Activated CD4-positive, alpha-beta T cell treated with anti-CD3 and anti-CD28 coated beads, Interleukin-2, Interleukin-6, amounts not matched to agents 100 ng/mL and 50 ng/mL, durations not matched to agents 16 hours and 8 hours (primary cell): ENCODE measurements at regions not wholly inside any gene's neighbourhood (a gene's known extent, or its start where the extent isn't known, plus 50 kb on each side); places are given as distances from the start of the nearest gene placed in this dataset.
"Not testable (repeated sequence)": the region's sequence is repeated elsewhere in the genome, so short reads cannot be mapped to it uniquely, and the experiment has no call there.

ENCODE experiments used
- DNase-seq: peaks from one replicate; pipeline ENCODE4 v3.0.0-alpha.2; 2020

GRCh38 chr5:2565147-2565546 lies 186.3 kb downstream of the IRX2 start:
- DNase-seq = no peak

GRCh38 chr5:2563046-2563445 lies 188.4 kb downstream of the IRX2 start:
- DNase-seq = no peak

- no peak for DNase-seq
Observed at GRCh38 chr5:2562036-2562435, 189.4 kb downstream of the IRX2 start.

- no peak for DNase-seq
Observed at GRCh38 chr5:2560435-2560834, 191.0 kb downstream of the IRX2 start.

- DNase-seq = no peak
Observed at GRCh38 chr5:2557435-2557834, 194.0 kb downstream of the IRX2 start.

GRCh38 chr5:2556375-2556966 lies 195.0 kb downstream of the IRX2 start:
- no peak for DNase-seq

- no peak for DNase-seq
Observed at GRCh38 chr5:2553611-2554010, 197.9 kb downstream of the IRX2 start.

- DNase-seq = no peak
Observed at GRCh38 chr5:2550509-2550908, 201.0 kb downstream of the IRX2 start.

- DNase-seq = no peak
Observed at GRCh38 chr5:2549900-2550299, 201.6 kb downstream of the IRX2 start.

- DNase-seq = no peak
Observed at GRCh38 chr5:2549354-2549753, 202.1 kb downstream of the IRX2 start.

GRCh38 chr5:2546938-2547337 lies 204.5 kb downstream of the IRX2 start:
- DNase-seq = no peak

GRCh38 chr5:2544003-2544402 lies 207.5 kb downstream of the IRX2 start:
- DNase-seq = no peak

- no peak for DNase-seq
Observed at GRCh38 chr5:2542821-2543220, 208.7 kb downstream of the IRX2 start.

- no peak for DNase-seq
Observed at GRCh38 chr5:2542026-2542425, 209.5 kb downstream of the IRX2 start.

- DNase-seq = no peak
Observed at GRCh38 chr5:2538169-2538568, 213.3 kb downstream of the IRX2 start.

- no peak for DNase-seq
Observed at GRCh38 chr5:2537378-2538145, 213.9 kb downstream of the IRX2 start.

GRCh38 chr5:2536632-2537377 lies 214.7 kb downstream of the IRX2 start:
- no peak for DNase-seq

- no peak for DNase-seq
Observed at GRCh38 chr5:2534970-2535369, 216.5 kb downstream of the IRX2 start.

GRCh38 chr5:2534251-2534650 lies 217.2 kb downstream of the IRX2 start:
- no peak for DNase-seq

- DNase-seq = not testable (repeated sequence)
Observed at GRCh38 chr5:2533848-2534247, 217.6 kb downstream of the IRX2 start.

GRCh38 chr5:2532809-2533208 lies 218.7 kb downstream of the IRX2 start:
- no peak for DNase-seq

- DNase-seq = no peak
Observed at GRCh38 chr5:2531318-2531717, 220.2 kb downstream of the IRX2 start.

GRCh38 chr5:2530609-2531008 lies 220.9 kb downstream of the IRX2 start:
- DNase-seq = no peak
